GM23248 (cell line): ENCODE measurements at regions not wholly inside any gene's neighbourhood (a gene's known extent, or its start where the extent isn't known, plus 50 kb on each side); places are given as distances from the start of the nearest gene placed in this dataset.

ENCODE experiments used
- EZH2 ChIP-seq: fragments of 200-600 bp; sonication (generic); IDR thresholded peaks from 2 replicates; pipeline ENCODE4 v1.6.1; 2018; ENCODE audit warnings: antibody characterized with exemption, mild to moderate bottlenecking; ENCODE audit not compliant: insufficient read depth, poor library complexity, severe bottlenecking
- EZH2phosphoT487 ChIP-seq: fragments of 200-600 bp; sonication (generic); IDR thresholded peaks from 2 replicates; pipeline ENCODE4 v1.6.1; 2018; ENCODE audit warnings: antibody characterized with exemption, moderate library complexity, mild to moderate bottlenecking, low read depth; ENCODE audit not compliant: insufficient read depth

DNA sequence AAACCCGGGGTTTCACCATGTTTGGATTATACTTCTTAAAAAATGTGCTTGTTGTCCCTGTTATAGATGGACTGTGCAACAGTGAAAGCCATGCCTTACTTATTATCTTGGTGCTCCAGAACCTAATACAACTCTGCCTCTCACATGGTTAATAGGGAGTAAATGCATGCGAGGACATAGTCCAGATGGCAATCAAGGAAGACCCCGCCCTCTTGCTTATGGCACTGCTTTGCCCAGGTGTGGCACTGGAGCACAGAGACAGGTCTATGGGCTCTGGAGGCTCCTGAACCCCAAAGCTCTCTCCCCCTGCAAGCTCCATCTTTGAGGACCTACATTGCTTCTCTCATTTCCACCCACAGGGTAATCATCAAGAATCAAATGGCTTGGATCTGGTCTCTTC, 162.1 kb upstream of the NTF3 start:
- TF ChIP-seq EZH2phosphoT487 (no peak), EZH2 (no peak)
